Liver (tissue), 3 donors: ENCODE measurements at regions not wholly inside any gene's neighbourhood (a gene's known extent, or its start where the extent isn't known, plus 50 kb on each side); places are given as distances from the start of the nearest gene placed in this dataset.

Experiments
- ATF3 ChIP-seq: IDR thresholded peaks from 2 replicates; pipeline ENCODE4 v1.6.1; 2016; ENCODE audit warnings: antibody characterized with exemption
- CTCF ChIP-seq: fragments of 150-350 bp; IDR thresholded peaks from 2 replicates; pipeline ENCODE4 v1.5.1; 2017; ENCODE audit warnings: improper control_type of control experiment, low read depth, low read length; ENCODE audit not compliant: missing input control
- GABPA ChIP-seq, 2 donors: IDR thresholded peaks in 1 of 2; conservative IDR thresholded peaks in 1 of 2; 2 replicates each; pipeline ENCODE4 v1.6.1; 2016; ENCODE audit warnings: antibody characterized with exemption in 2 of 2, mild to moderate bottlenecking in 1 of 2, moderate library complexity in 1 of 2
- HNF4A ChIP-seq, 2 donors: conservative IDR thresholded peaks; 2 replicates each; pipeline ENCODE4 v1.6.1; 2016; ENCODE audit warnings: antibody characterized with exemption in 2 of 2, mild to moderate bottlenecking in 2 of 2
- JUND ChIP-seq, 2 donors: IDR thresholded peaks; 2 replicates each; pipeline ENCODE4 v1.6.1; 2016; ENCODE audit warnings: antibody characterized with exemption in 2 of 2
- NR2F2 ChIP-seq: IDR thresholded peaks from 2 replicates; pipeline ENCODE4 v1.6.1; 2016; ENCODE audit warnings: antibody characterized with exemption
- RXRA ChIP-seq, 2 donors: IDR thresholded peaks; 2 replicates each; pipeline ENCODE4 v1.6.1; 2017 to 2018; ENCODE audit warnings: antibody characterized with exemption in 2 of 2, mild to moderate bottlenecking in 1 of 2
- TAF1 ChIP-seq: conservative IDR thresholded peaks from 2 replicates; pipeline ENCODE4 v1.6.1; 2016; ENCODE audit warnings: antibody characterized with exemption, mild to moderate bottlenecking
- YY1 ChIP-seq: IDR thresholded peaks from 2 replicates; pipeline ENCODE4 v1.6.1; 2016; ENCODE audit warnings: antibody characterized with exemption, mild to moderate bottlenecking
- donor health status: healthy.
- donor health status: healthy.

DNA sequence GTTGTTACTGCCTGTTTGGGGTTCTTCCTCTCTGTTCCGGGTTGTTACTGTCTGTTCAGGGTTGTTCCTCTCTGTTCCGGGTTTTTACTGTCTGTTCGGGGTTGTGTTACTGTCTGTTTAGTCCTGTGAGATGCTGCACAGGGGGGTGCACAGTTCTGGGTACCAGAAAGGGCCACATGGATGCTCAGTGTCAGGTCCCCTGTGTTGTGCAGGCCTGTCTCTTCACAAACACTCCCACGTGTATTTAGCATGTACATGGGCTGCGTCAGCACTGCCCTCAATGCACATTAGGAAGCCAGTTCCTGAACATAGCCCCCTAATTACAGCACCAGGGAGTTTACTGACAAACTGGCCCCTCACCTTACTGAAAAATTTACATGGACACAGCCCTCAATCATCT, 118.5 kb downstream of the DLL1 start:
- no peak for TF ChIP-seq CTCF
- no peak for TF ChIP-seq HNF4A (conservative IDR thresholded peaks at IDR 0.05)
- TF ChIP-seq NR2F2: no peak
- no peak for TF ChIP-seq GABPA (IDR thresholded peaks at IDR 0.05 in 1 of 2, conservative IDR thresholded peaks at IDR 0.05 in 1 of 2)
- TF ChIP-seq ATF3: no peak
- no peak for TF ChIP-seq RXRA (IDR thresholded peaks at IDR 0.05)
- TF ChIP-seq JUND (IDR thresholded peaks at IDR 0.05): no peak
- TF ChIP-seq TAF1: no peak
- TF ChIP-seq YY1: no peak
